Naive thymus-derived CD4-positive, alpha-beta T cell (primary cell): ENCODE measurements at regions not wholly inside any gene's neighbourhood (a gene's known extent, or its start where the extent isn't known, plus 50 kb on each side); places are given as distances from the start of the nearest gene placed in this dataset.

ENCODE experiments used
- ATAC-seq: fragments of 150-1000 bp; cut with Tn5 transposase; 2 replicates; pipeline ENCODE4 v1.10.0; 2021; ENCODE audit warnings: mild to moderate bottlenecking, moderate library complexity
- CTCF ChIA-PET: fragments of 350-600 bp; sonication (Branson Sonifier 250); formaldehyde crosslinking; loops from one replicate; lab custom pipeline; 2021; ENCODE audit warnings: antibody characterized with exemption; lab: Charles Lee
- POLR2A ChIA-PET: fragments of 350-600 bp; sonication (Branson Sonifier 250); formaldehyde crosslinking; loops from one replicate; lab custom pipeline; 2021; ENCODE audit warnings: antibody characterized with exemption, inconsistent platforms; lab: Charles Lee
- DNase-seq, 9 donors: peaks; one replicate each; pipeline versions ENCODE4 v3.0.0 to v3.0.0-alpha.2; 2020 to 2022; ENCODE audit warnings: mixed read lengths in 1 of 9
- H3K27ac ChIP-seq: one replicate; pipeline ENCODE4 v1.7.0; 2013; ENCODE audit warnings: mild to moderate bottlenecking, low read depth, low read length, moderate library complexity
- H3K27me3 ChIP-seq, 2 donors: one replicate each; pipeline ENCODE4 v1.7.0; 2013; ENCODE audit warnings: low read length in 2 of 2, mild to moderate bottlenecking in 2 of 2, moderate library complexity in 2 of 2; ENCODE audit not compliant: control insufficient read depth in 2 of 2, insufficient read depth in 2 of 2
- H3K36me3 ChIP-seq, 3 experiments: 1 replicate in 2 of 3; 2 replicates in 1 of 3; pipeline ENCODE4 v1.7.0; 2013; ENCODE audit warnings: low read length in 3 of 3, mild to moderate bottlenecking in 3 of 3, moderate library complexity in 1 of 3; ENCODE audit not compliant: insufficient read depth in 3 of 3, control insufficient read depth in 2 of 3
- H3K4me1 ChIP-seq, 2 donors: one replicate each; pipeline ENCODE4 v1.7.0; 2013; ENCODE audit warnings: low read length in 2 of 2, mild to moderate bottlenecking in 2 of 2, moderate library complexity in 1 of 2; ENCODE audit not compliant: control insufficient read depth in 2 of 2, insufficient read depth in 2 of 2
- H3K4me3 ChIP-seq: 2 replicates; pipeline ENCODE4 v1.7.0; 2013; ENCODE audit warnings: mild to moderate bottlenecking, low read length
- H3K9me3 ChIP-seq, 3 experiments: 1 replicate in 2 of 3; 2 replicates in 1 of 3; pipeline ENCODE4 v1.7.0; 2013; ENCODE audit warnings: low read length in 3 of 3; ENCODE audit not compliant: control insufficient read depth in 2 of 3
- H3K27ac Mint-ChIP-seq, 9 donors: one replicate each; pipeline ENCODE4 v1.8.0; 2020 to 2022; ENCODE audit warnings: mixed read lengths in 9 of 9, mild to moderate bottlenecking in 8 of 9, moderate library complexity in 5 of 9, inconsistent platforms in 2 of 9
- H3K27me3 Mint-ChIP-seq, 5 donors: one replicate each; pipeline ENCODE4 v1.8.0; 2021 to 2022; ENCODE audit warnings: mixed read lengths in 5 of 5, mild to moderate bottlenecking in 1 of 5
- H3K36me3 Mint-ChIP-seq, 5 donors: one replicate each; pipeline ENCODE4 v1.8.0; 2020 to 2022; ENCODE audit warnings: mixed read lengths in 5 of 5, mild to moderate bottlenecking in 3 of 5, inconsistent platforms in 1 of 5
- H3K4me1 Mint-ChIP-seq, 7 donors: one replicate each; pipeline ENCODE4 v1.8.0; 2020 to 2022; ENCODE audit warnings: mixed read lengths in 7 of 7, mild to moderate bottlenecking in 3 of 7, inconsistent platforms in 1 of 7
- H3K4me3 Mint-ChIP-seq, 10 donors: one replicate each; pipeline ENCODE4 v1.8.0; 2020 to 2022; ENCODE audit warnings: mild to moderate bottlenecking in 10 of 10, mixed read lengths in 10 of 10, moderate library complexity in 6 of 10, inconsistent platforms in 2 of 10
- H3K9me3 Mint-ChIP-seq, 11 donors: one replicate each; pipeline ENCODE4 v1.8.0; 2020 to 2022; ENCODE audit warnings: mixed read lengths in 11 of 11, mild to moderate bottlenecking in 4 of 11, inconsistent platforms in 1 of 11, moderate library complexity in 1 of 11
- intact Hi-C, 2 donors: fragments of 100-400 bp; cut with micrococcal nuclease; formaldehyde crosslinking; loops; one replicate each; pipeline ENCODE4 v1.15.1; 2023

DNA sequence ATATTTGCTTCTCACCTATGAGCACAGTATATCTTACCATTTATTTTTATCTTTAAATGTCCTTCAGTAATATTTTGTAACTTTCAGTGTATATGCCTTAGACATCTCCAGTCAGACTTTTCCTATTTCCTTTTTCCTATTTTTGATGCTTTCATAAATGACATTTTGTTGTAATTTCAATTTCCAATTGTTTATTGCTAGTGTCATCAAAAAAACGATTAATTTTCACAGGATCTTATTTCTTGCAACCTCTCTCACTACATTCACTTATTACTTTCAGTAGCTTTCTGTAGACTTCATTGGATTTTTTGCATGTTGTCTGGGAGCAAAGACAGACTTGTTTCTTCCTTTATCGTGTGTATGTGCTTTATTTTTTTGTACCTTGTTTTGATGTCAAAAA, 602.4 kb downstream of the AJAP1 start:
- ChIA-PET CTCF (no interaction called here), POLR2A (no interaction called here)
- peaks cover 0 to 20% (median 5%) of the 10 kb centered on the region in 3 experiments for H3K9me3 ChIP-seq
- H3K4me1 Mint-ChIP-seq = peaks cover 0 to 5% (median 0%) of the 10 kb centered on the region in 7 donors
- intact Hi-C loops = no loop called here
- H3K27me3 Mint-ChIP-seq = no peaks in the 10 kb centered on the region
- no peak overlapping the region for H3K4me3 ChIP-seq
- H3K9me3 Mint-ChIP-seq = peaks cover 7 to 38% (median 15%) of the 10 kb centered on the region in 11 donors
- no peaks in the 10 kb centered on the region for H3K27me3 ChIP-seq
- no peak for DNase-seq
- no peak overlapping the region for H3K27ac ChIP-seq
- no peak overlapping the region for H3K4me3 Mint-ChIP-seq
- no peaks in the 10 kb centered on the region for H3K36me3 ChIP-seq
- no peak overlapping the region for H3K27ac Mint-ChIP-seq
- H3K4me1 ChIP-seq = no peaks in the 10 kb centered on the region
- H3K36me3 Mint-ChIP-seq = peaks cover 0 to 19% (median 8%) of the 10 kb centered on the region in 5 donors
- no peak for ATAC-seq

- no peak for DNase-seq
- POLR2A ChIA-PET = no interaction called here
- H3K27me3 ChIP-seq = no peaks in the 10 kb centered on the region
Observed at GRCh38 chr1:5254975-5255374, 600.6 kb downstream of the AJAP1 start.

DNA sequence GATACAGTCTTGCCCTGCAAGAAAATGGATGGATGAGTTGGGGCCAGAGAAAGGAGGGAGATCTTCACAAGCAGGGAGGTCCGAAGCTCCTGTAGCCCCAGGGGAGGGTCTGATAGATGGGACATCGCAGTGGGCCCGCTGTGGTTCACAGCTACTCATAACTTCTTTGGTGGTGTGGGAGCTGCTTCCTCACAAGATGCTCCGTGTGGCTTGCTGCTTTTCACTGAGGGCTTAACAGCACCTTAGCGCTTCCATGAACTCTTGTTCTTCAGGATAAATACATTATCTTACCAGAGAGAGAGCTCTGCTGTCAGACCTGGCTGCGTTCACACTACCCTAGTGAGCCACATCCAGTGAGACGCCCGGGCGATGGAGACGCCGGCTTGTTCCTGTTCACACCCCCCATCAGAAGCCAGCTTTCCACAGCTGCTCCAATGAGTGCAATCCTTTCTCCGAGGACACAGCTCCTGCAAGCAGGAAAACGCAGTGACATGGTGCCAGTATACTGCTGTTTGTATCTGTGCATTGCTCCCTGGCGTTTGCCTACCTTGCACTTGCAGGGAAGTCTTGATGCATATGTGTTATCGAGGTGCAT, 599.8 kb downstream of the AJAP1 start:
- peaks cover 0 to 14% (median 2%) of the 10 kb centered on the region in 5 donors for H3K36me3 Mint-ChIP-seq
- ChIA-PET CTCF (no interaction called here), POLR2A (no interaction called here)
- ATAC-seq = no peak
- no peak overlapping the region for H3K27ac Mint-ChIP-seq
- Histone ChIP-seq H3K4me1 (no peaks in the 10 kb centered on the region), H3K27me3 (no peaks in the 10 kb centered on the region), H3K4me3 (no peak overlapping the region), H3K9me3 (peaks cover 0 to 9% (median 0%) of the 10 kb centered on the region in 3 experiments), H3K27ac (no peak overlapping the region), H3K36me3 (no peaks in the 10 kb centered on the region)
- peaks cover 2 to 29% (median 10%) of the 10 kb centered on the region in 11 donors for H3K9me3 Mint-ChIP-seq
- peaks cover 0 to 4% (median 2%) of the 10 kb centered on the region in 5 donors for H3K27me3 Mint-ChIP-seq
- no peak for DNase-seq
- intact Hi-C loops = no loop called here
- no peak overlapping the region for H3K4me3 Mint-ChIP-seq
- H3K4me1 Mint-ChIP-seq = peaks cover 0 to 5% (median 0%) of the 10 kb centered on the region in 7 donors

More at GRCh38 chr1:5254975-5255374, 600.6 kb downstream of the AJAP1 start:
- Histone ChIP-seq H3K4me3 (no peak overlapping the region), H3K9me3 (peaks cover 0 to 16% (median 4%) of the 10 kb centered on the region in 3 experiments), H3K27ac (no peak overlapping the region), H3K4me1 (no peaks in the 10 kb centered on the region), H3K36me3 (no peaks in the 10 kb centered on the region)
- Mint-ChIP-seq H3K9me3 (peaks cover 6 to 35% (median 15%) of the 10 kb centered on the region in 11 donors), H3K4me1 (peaks cover 0 to 5% (median 0%) of the 10 kb centered on the region in 7 donors), H3K27me3 (peaks cover 0 to 4% (median 0%) of the 10 kb centered on the region in 5 donors), H3K27ac (no peak overlapping the region), H3K4me3 (no peak overlapping the region), H3K36me3 (peaks cover 0 to 19% (median 8%) of the 10 kb centered on the region in 5 donors)
- ATAC-seq = no peak
- CTCF ChIA-PET = no interaction called here
- intact Hi-C loops = no loop called here

GRCh38 chr1:5253036-5253435, 598.6 kb downstream of the AJAP1 start:
- Histone ChIP-seq H3K9me3 (no peaks in the 10 kb centered on the region), H3K36me3 (no peaks in the 10 kb centered on the region), H3K4me3 (no peak overlapping the region), H3K27me3 (no peaks in the 10 kb centered on the region), H3K27ac (no peak overlapping the region), H3K4me1 (no peaks in the 10 kb centered on the region)
- Mint-ChIP-seq H3K4me1 (peaks cover 0 to 5% (median 0%) of the 10 kb centered on the region in 7 donors), H3K9me3 (peaks cover 0 to 24% (median 4%) of the 10 kb centered on the region in 11 donors), H3K27me3 (peaks cover 0 to 9% (median 4%) of the 10 kb centered on the region in 5 donors), H3K36me3 (peaks cover 0 to 4% (median 0%) of the 10 kb centered on the region in 5 donors), H3K4me3 (no peak overlapping the region), H3K27ac (no peak overlapping the region)
- ChIA-PET POLR2A (no interaction called here), CTCF (no interaction called here)
- intact Hi-C loops = no loop called here
- ATAC-seq = no peak
- no peak for DNase-seq

DNA sequence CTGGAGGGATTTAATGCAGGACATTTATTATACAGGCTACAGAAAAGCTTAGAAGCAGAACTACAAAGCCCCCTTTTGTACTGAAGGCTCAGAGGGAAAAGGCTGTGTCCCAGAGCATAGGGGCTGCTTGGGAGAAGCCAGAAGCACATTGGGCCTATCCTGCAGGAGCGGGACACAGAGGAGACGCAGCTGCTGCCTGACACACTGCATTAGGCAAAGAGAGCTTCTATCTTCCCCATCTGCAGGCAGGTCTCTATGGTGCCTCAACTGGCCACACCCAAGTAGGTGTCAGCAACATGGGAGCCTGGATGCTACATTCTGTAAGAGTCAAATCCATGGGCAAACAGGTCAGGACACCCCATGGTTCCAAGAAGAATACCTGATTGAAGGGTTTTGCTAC, 595.9 kb downstream of the AJAP1 start:
- H3K9me3 Mint-ChIP-seq = peaks cover 0 to 19% (median 3%) of the 10 kb centered on the region in 11 donors
- H3K4me1 Mint-ChIP-seq = no peaks in the 10 kb centered on the region
- ChIA-PET CTCF (interaction anchor here (0.8 kb wide), 1 partner anchor 16 kb away, joined by 3 read pairs; no protein-coding TSS in a partner anchor), POLR2A (no interaction called here)
- no peak for ATAC-seq
- Histone ChIP-seq H3K9me3 (no peaks in the 10 kb centered on the region), H3K4me3 (no peak overlapping the region), H3K4me1 (no peaks in the 10 kb centered on the region), H3K36me3 (no peaks in the 10 kb centered on the region), H3K27me3 (no peaks in the 10 kb centered on the region), H3K27ac (no peak overlapping the region)
- intact Hi-C loops = no loop called here
- peaks cover 0 to 21% (median 6%) of the 10 kb centered on the region in 5 donors for H3K27me3 Mint-ChIP-seq
- H3K36me3 Mint-ChIP-seq = peaks cover 0 to 3% (median 0%) of the 10 kb centered on the region in 5 donors
- no peak for DNase-seq
- H3K4me3 Mint-ChIP-seq = no peak overlapping the region
- no peak overlapping the region for H3K27ac Mint-ChIP-seq

GRCh38 chr1:5245348-5245747, 590.9 kb downstream of the AJAP1 start:
- no peaks in the 10 kb centered on the region for H3K4me1 ChIP-seq
- ChIA-PET POLR2A (no interaction called here), CTCF (no interaction called here)
- Mint-ChIP-seq H3K36me3 (peaks cover 0 to 3% (median 0%) of the 10 kb centered on the region in 5 donors), H3K4me1 (peaks cover 0 to 5% (median 0%) of the 10 kb centered on the region in 7 donors), H3K27ac (no peak overlapping the region), H3K9me3 (peaks cover 0 to 15% (median 3%) of the 10 kb centered on the region in 11 donors), H3K4me3 (no peak overlapping the region), H3K27me3 (peaks cover 0 to 21% (median 6%) of the 10 kb centered on the region in 5 donors)
- ATAC-seq (no peak), DNase-seq (no peak)
- H3K27me3 ChIP-seq = no peaks in the 10 kb centered on the region
- no peak overlapping the region for H3K4me3 ChIP-seq
- H3K27ac ChIP-seq = no peak overlapping the region
- no peaks in the 10 kb centered on the region for H3K36me3 ChIP-seq
- intact Hi-C loops = no loop called here
- H3K9me3 ChIP-seq = no peaks in the 10 kb centered on the region
